GM23248 (cell line): ENCODE measurements at regions not wholly inside any gene's neighbourhood (a gene's known extent, or its start where the extent isn't known, plus 50 kb on each side); places are given as distances from the start of the nearest gene placed in this dataset.

Source experiments
- DNase-seq: peaks from one replicate; pipeline ENCODE4 v3.0.0-alpha.2; 2015
- H2AFZ ChIP-seq: fragments of 200-600 bp; sonication (generic); 2 replicates; pipeline ENCODE4 v1.6.1; 2016; ENCODE audit warnings: antibody characterized with exemption
- H3F3A ChIP-seq: fragments of 200-600 bp; sonication (generic); 2 replicates; pipeline ENCODE4 v1.6.1; 2016; ENCODE audit warnings: mild to moderate bottlenecking, antibody characterized with exemption, mixed run types; ENCODE audit not compliant: insufficient read depth
- H3K27ac ChIP-seq: fragments of 200-600 bp; sonication (generic); 2 replicates; pipeline ENCODE4 v1.5.1; 2016; ENCODE audit warnings: mild to moderate bottlenecking
- H3K27me3 ChIP-seq: fragments of 200-600 bp; sonication (generic); replicated peaks from 2 replicates; pipeline ENCODE4 v1.6.1; 2016; ENCODE audit warnings: mild to moderate bottlenecking; ENCODE audit not compliant: insufficient read depth
- H3K36me3 ChIP-seq: fragments of 200-600 bp; sonication (generic); 2 replicates; pipeline ENCODE4 v1.6.1; 2016; ENCODE audit warnings: low read depth, mild to moderate bottlenecking
- H3K4me1 ChIP-seq: fragments of 200-600 bp; sonication (generic); 2 replicates; pipeline ENCODE4 v1.6.1; 2016; ENCODE audit warnings: mild to moderate bottlenecking; ENCODE audit not compliant: insufficient read depth
- H3K4me2 ChIP-seq: fragments of 200-600 bp; sonication (generic); one replicate; pipeline ENCODE4 v1.6.1; 2016; ENCODE audit warnings: mild to moderate bottlenecking; ENCODE audit not compliant: unreplicated experiment
- H3K4me3 ChIP-seq: fragments of 200-600 bp; sonication (generic); 2 replicates; pipeline ENCODE4 v1.5.1; 2016; ENCODE audit warnings: mild to moderate bottlenecking
- H3K79me2 ChIP-seq: fragments of 200-600 bp; sonication (generic); 2 replicates; pipeline ENCODE4 v1.6.1; 2016; ENCODE audit warnings: mild to moderate bottlenecking; ENCODE audit not compliant: insufficient read depth
- H3K9ac ChIP-seq: fragments of 200-600 bp; sonication (generic); 2 replicates; pipeline ENCODE4 v1.6.1; 2016; ENCODE audit warnings: mild to moderate bottlenecking
- H3K9me2 ChIP-seq: fragments of 200-600 bp; sonication (generic); 2 replicates; pipeline ENCODE4 v1.6.1; 2016; ENCODE audit warnings: mixed run types, mild to moderate bottlenecking, moderate library complexity; ENCODE audit not compliant: insufficient read depth
- H3K9me3 ChIP-seq: fragments of 200-600 bp; sonication (generic); one replicate; pipeline ENCODE4 v1.6.1; 2017; ENCODE audit warnings: low read depth
- H4K20me1 ChIP-seq: fragments of 200-600 bp; sonication (generic); 2 replicates; pipeline ENCODE4 v1.6.0; 2016; ENCODE audit not compliant: insufficient read depth
- EZH2 ChIP-seq: fragments of 200-600 bp; sonication (generic); IDR thresholded peaks from 2 replicates; pipeline ENCODE4 v1.6.1; 2018; ENCODE audit warnings: antibody characterized with exemption, mild to moderate bottlenecking; ENCODE audit not compliant: insufficient read depth, poor library complexity, severe bottlenecking
- EZH2phosphoT487 ChIP-seq: fragments of 200-600 bp; sonication (generic); IDR thresholded peaks from 2 replicates; pipeline ENCODE4 v1.6.1; 2018; ENCODE audit warnings: antibody characterized with exemption, moderate library complexity, mild to moderate bottlenecking, low read depth; ENCODE audit not compliant: insufficient read depth
- WGBS, 2 experiments: methylation state at CpG; one replicate each; pipeline ENCODE4 v1.1.6; 2015 to 2017; ENCODE audit warnings: low lambda C conversion rate in 2 of 2, low coverage in 1 of 2; ENCODE audit errors: missing lambda C conversion rate in 2 of 2; 5-methylcytosine and 5-hydroxymethylcytosine counted together
- in situ Hi-C: fragments of 300-500 bp; cut with MboI; formaldehyde crosslinking; loops from 2 replicates; pipeline ENCODE4 v1.15.0; 2020

- Histone ChIP-seq H3K79me2 (no peaks in the 10 kb centered on the region), H3K36me3 (no peaks in the 10 kb centered on the region), H4K20me1 (no peaks in the 10 kb centered on the region; the same call in 1 of the 2 replicates), H2AFZ (no peak overlapping the region), H3K9ac (no peak overlapping the region), H3K27ac (no peak overlapping the region), H3K9me3 (no peaks in the 10 kb centered on the region), H3K4me2 (no peak overlapping the region), H3F3A (no peaks in the 10 kb centered on the region), H3K4me1 (no peaks in the 10 kb centered on the region), H3K9me2 (no peaks in the 10 kb centered on the region), H3K4me3 (no peak overlapping the region), H3K27me3 (no peaks in the 10 kb centered on the region)
- DNase-seq: no peak
- no peak for TF ChIP-seq EZH2phosphoT487
- TF ChIP-seq EZH2: no peak
- in situ Hi-C loops: no loop called here
These were observed 532.8 kb downstream of the PLOD2 start for GRCh38 chr3:145628211-145628610.

GRCh38 chr3:145637105-145637504 lies 523.9 kb downstream of the PLOD2 start:
- no peaks in the 10 kb centered on the region for H3F3A ChIP-seq
- H3K27ac ChIP-seq: no peak overlapping the region
- 0 to 6% methylated on average over 1 of the region's 1 CpG for WGBS, 2 experiments

GRCh38 chr3:145639003-145639606 lies 521.9 kb downstream of the PLOD2 start:
- Histone ChIP-seq H3K4me1 (no peaks in the 10 kb centered on the region), H3K36me3 (no peaks in the 10 kb centered on the region), H3K9ac (no peak overlapping the region), H3K9me2 (no peaks in the 10 kb centered on the region), H3K4me3 (no peak overlapping the region), H3F3A (no peaks in the 10 kb centered on the region), H3K4me2 (no peak overlapping the region), H3K9me3 (no peaks in the 10 kb centered on the region), H3K27me3 (no peaks in the 10 kb centered on the region), H4K20me1 (no peaks in the 10 kb centered on the region), H3K79me2 (no peaks in the 10 kb centered on the region), H3K27ac (no peak overlapping the region), H2AFZ (no peak overlapping the region)
- no peak for DNase-seq
- no peak for TF ChIP-seq EZH2phosphoT487
- TF ChIP-seq EZH2: no peak
- in situ Hi-C loops: no loop called here
- 10 to 17% methylated on average over 4 of the region's 4 CpGs for WGBS, 2 experiments

More at GRCh38 chr3:145637105-145637504, 523.9 kb downstream of the PLOD2 start:
- in situ Hi-C loops: no loop called here
- no peak for TF ChIP-seq EZH2phosphoT487
- no peak for TF ChIP-seq EZH2
- H3K27me3 ChIP-seq: no peaks in the 10 kb centered on the region
- no peak overlapping the region for H3K9ac ChIP-seq
- no peaks in the 10 kb centered on the region for H3K79me2 ChIP-seq
- H3K4me2 ChIP-seq: no peak overlapping the region
- H2AFZ ChIP-seq: no peak overlapping the region
- no peaks in the 10 kb centered on the region for H4K20me1 ChIP-seq
- H3K4me3 ChIP-seq: no peak overlapping the region
- H3K9me2 ChIP-seq: no peaks in the 10 kb centered on the region
- no peaks in the 10 kb centered on the region for H3K9me3 ChIP-seq
- no peaks in the 10 kb centered on the region for H3K36me3 ChIP-seq
- no peaks in the 10 kb centered on the region for H3K4me1 ChIP-seq
- DNase-seq: no peak

- DNase-seq: no peak
- no peak for TF ChIP-seq EZH2
- no peaks in the 10 kb centered on the region for H3K9me2 ChIP-seq
- 53 to 56% methylated on average over 3 of the region's 3 CpGs for WGBS, 2 experiments
- no peaks in the 10 kb centered on the region for H3K79me2 ChIP-seq
- H3K27me3 ChIP-seq: no peaks in the 10 kb centered on the region
- H3K4me3 ChIP-seq: no peak overlapping the region
- no peaks in the 10 kb centered on the region for H4K20me1 ChIP-seq
- H2AFZ ChIP-seq: no peak overlapping the region
- no peaks in the 10 kb centered on the region for H3F3A ChIP-seq
- H3K27ac ChIP-seq: no peak overlapping the region
- no peaks in the 10 kb centered on the region for H3K36me3 ChIP-seq
- no peak overlapping the region for H3K9ac ChIP-seq
- H3K4me1 ChIP-seq: no peaks in the 10 kb centered on the region
- no peak overlapping the region for H3K4me2 ChIP-seq
- no peaks in the 10 kb centered on the region for H3K9me3 ChIP-seq
- in situ Hi-C loops: no loop called here
These were observed 521.1 kb downstream of the PLOD2 start for GRCh38 chr3:145639875-145640274.

GRCh38 chr3:145648396-145648795 lies 512.6 kb downstream of the PLOD2 start:
- H3K9ac ChIP-seq: no peak overlapping the region
- H3K27ac ChIP-seq: no peak overlapping the region
- H3K4me1 ChIP-seq: no peaks in the 10 kb centered on the region
- H3F3A ChIP-seq: no peaks in the 10 kb centered on the region
- no peaks in the 10 kb centered on the region for H3K36me3 ChIP-seq
- H3K9me2 ChIP-seq: no peaks in the 10 kb centered on the region
- no peak overlapping the region for H3K4me3 ChIP-seq
- H2AFZ ChIP-seq: no peak overlapping the region
- no peak for TF ChIP-seq EZH2
- TF ChIP-seq EZH2phosphoT487: no peak
- in situ Hi-C loops: no loop called here
- no peaks in the 10 kb centered on the region for H4K20me1 ChIP-seq
- H3K27me3 ChIP-seq: no peaks in the 10 kb centered on the region
- H3K4me2 ChIP-seq: no peak overlapping the region
- H3K9me3 ChIP-seq: no peaks in the 10 kb centered on the region
- DNase-seq: no peak
- no peaks in the 10 kb centered on the region for H3K79me2 ChIP-seq
